HG02981 (cell line): ENCODE measurements at regions not wholly inside any gene's neighbourhood (a gene's known extent, or its start where the extent isn't known, plus 50 kb on each side); places are given as distances from the start of the nearest gene placed in this dataset.

Experiments used
- ATAC-seq: cut with Tn5 transposase; IDR thresholded peaks from one replicate; pipeline ENCODE4 v1.9.1; 2021; ENCODE audit warnings: mild to moderate bottlenecking, moderate library complexity; ENCODE audit not compliant: unreplicated experiment

DNA sequence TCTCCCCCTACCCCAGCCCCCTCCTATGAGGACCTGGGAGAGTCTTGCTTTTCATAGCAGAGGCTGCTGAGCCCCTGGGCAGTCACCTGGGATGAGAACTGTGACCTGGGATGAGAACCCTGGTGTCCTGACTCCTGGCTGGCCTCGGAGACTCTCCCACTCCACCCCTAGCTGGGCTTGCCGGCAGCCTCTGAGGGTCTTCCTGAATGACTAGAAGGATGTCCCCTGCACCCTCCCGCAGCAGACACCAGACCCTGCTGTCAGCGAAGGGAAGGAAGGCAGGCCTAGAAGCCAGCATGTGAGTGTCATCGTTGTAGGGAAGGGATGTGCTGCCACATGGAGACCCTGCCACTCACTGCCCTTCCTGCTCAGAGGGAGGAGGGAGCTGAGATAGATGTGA is 203.4 kb upstream of the ZNF536 start:
- no peak for ATAC-seq

DNA sequence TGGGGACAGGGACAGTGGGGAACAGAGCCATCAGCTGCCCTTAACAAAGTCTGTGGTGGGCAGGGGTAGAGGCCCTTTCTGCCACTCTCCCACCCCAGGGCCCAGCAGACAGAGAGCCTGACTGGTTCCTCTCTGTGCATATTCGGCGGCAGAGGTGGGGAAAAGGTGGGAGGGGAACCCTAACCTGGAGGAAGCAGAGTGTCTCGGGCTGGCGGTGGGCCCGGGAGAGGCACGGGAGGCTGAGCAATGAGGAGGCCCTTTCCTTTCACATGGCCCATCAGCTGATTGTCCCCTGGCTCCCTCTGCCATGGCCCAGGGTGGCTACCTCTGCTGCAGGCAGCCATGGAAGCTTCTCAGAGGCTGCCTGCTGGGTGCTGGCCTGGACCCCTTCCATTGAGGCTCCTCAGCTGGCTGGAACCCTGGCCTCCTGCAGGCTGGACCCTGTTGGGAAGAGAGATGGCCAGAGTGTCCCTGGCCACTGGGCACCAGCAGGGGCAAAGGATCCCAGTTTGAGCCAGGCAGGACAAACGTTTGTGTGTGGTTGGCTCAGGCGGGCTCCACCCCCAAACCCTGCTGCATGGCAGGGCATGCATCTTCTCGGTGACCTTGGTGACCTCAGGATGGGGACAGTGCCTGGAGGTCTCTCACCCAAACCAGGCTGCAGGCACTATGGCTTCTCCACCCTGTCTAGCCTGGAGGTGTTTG is 202.8 kb upstream of the ZNF536 start:
- ATAC-seq, result no peak

DNA sequence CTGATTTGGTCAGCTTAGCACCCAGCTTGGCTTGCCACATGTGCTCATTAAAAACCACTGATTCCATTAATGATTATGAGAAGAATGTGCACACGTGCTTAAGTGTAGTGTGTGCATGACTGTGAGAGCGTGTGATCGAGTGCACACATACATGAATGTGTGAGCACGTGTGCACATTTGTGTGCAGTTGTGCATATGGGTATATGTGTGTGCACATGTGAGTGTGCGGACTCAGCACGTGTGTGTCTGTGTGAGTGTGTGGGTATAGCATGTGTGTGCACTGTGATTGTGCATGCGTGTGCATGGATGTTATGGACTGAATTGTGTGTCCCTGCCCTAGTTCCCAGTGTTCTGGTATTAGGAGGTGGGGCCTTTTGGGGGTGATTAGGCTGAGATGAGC is 202.1 kb upstream of the ZNF536 start:
- ATAC-seq, result no peak

DNA sequence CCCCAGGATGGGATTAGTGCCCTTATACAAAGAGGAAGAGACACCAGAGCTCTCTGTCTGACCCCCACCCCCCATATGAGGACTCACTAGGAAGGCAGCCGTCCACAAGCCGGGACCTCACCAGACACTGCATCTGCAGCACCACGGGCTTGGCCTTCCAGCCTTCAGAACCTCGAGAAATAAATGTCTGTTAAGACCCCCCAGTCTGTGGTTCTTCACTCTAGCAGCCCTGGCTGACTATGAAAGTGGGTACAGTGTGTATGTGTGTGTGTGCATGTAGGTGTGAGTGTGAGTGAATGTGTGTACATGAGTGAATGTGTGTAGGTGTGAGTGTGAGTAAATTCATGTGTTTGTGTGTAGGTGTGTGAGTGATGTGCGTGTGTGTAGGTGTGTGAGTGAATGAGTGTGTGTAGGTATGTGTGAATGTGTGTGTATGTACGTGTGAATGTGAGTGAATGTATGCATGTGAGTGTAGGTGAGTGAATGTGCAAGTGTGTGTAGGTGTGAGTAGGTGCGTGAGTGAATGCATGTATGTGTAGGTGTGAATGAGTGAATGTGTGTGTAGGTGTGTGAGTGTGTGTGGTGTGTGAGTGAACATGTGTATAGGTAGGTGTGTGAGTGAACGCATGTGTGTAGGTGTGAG is 201.6 kb upstream of the ZNF536 start:
- ATAC-seq, result no peak

DNA sequence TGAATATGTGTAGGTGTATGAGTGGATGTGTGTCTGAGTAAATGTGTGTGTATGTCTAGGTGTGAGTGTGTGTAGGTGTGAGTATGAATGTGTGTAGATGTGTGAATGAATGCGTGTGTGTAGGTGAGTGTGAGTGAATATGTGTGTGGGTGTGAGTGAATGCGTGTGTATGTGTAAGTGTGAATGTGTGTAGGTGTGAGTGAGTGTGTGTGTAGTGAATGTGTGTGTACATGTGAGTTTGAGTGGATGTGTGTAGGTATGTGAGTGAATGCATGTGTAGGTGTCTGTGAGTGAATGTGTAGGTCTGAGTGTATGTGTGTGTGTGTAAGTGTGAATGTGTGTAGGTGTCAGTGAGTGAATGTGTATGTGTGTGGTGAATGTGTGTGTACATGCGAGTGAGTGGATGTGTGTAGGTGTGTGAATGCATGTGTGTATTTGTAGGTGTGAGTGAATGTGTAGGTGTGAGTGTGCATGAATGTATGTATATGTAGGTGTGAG is 201.0 kb upstream of the ZNF536 start:
- ATAC-seq, result no peak

DNA sequence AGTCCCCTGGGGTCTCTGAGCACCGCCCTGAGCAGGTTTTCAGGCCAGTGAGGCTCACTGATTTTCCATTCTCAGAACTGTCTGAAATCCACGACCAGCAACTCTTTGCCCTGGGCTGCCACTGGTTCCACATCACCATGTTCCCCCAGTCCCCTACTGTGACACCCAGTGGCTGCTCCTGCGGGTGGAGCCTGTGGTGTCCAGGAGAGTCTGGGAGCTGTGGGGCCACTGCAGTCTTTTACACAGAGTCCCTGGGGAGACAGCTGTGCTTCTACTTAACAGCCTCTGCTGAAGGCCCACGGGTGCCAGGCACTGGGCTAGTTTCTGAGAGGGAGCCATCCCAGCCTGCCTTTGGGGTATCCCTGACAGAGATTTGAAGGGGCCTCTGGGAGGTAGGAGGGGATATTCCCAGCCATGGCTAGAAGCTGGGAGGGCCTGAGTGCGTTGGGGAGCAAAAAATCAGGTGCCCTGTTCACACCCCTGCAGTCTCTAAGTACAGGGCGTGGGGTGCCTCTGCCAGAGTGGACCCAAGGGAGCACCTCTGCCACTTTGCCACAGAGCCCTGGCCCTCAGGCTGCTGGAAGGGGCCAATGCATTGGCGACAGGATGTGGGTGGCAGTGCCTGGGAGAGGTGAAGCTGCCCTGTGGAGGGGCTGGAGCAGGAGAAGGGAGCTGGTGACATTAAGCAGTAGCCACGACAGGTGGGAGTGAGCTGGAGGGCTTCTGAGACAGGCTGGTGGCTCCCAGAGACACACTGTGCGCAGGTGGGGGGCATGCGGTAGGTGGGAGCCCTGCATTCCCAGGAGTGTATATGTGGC is 200.2 kb upstream of the ZNF536 start:
- ATAC-seq, result no peak

DNA sequence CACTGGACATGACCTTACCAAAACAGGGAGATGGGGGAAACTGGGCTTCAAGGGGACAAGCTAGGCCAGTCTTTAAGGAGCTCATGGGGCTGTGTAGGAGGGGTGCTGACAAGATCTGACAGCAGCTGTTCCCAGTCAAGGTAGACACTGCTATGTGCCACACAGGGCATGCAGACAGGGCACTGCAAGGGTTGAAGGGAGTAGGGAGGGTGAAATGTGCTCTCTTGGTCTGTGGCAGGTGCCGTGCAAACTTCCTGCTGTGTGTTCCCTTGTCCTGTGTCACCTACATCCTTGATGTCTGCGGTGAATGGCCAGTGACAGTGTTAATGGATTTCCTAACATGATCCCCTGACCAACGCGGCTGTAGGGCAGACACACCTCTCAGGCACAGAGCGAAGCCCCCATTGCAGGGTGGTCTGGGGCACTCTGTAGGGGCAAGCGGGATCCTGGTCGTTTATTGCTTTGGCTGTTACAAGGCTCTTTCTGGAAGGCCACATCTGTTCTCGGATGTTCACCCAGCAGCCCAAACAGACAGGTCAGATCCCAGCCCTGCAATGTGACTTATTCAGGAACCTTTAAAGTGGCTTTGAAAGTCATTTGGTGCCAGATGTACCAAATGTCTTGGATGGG is 199.5 kb upstream of the ZNF536 start:
- no peak for ATAC-seq

DNA sequence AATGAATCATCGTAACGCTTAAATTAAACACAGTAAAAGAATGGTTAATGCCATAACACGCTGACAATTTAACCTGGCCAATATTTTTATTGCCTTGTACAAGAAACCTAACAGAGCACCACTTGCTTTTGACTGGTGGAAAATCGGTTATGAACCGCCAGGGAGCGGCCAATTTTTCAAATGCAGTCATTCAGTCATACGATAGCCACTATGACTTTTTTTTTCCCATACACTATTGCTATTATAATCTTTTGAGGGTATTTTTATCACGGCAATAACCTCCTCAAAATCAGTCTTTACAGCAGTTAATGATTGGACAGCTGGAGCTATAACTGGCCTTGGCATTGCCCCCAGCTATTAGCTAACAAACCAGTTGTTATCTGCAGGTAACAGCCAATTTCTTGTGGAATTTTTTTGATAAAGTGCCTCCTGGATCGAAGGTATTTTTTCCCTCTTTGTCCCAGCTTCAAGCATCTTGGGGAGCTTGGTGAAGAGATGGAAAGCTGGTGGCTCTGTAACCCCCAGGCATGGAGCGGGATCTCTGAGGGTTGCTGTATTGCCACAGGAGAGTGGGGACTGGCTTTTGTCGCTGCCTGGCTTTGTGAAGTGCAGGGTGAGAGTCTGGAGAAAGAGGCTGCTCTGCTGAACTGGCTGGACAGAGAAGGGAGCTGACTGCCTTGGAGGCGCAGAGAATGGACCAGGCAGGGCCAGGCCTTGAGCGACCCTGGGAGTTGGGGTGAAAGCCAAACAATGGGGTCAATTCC is 198.4 kb upstream of the ZNF536 start:
- no peak for ATAC-seq

DNA sequence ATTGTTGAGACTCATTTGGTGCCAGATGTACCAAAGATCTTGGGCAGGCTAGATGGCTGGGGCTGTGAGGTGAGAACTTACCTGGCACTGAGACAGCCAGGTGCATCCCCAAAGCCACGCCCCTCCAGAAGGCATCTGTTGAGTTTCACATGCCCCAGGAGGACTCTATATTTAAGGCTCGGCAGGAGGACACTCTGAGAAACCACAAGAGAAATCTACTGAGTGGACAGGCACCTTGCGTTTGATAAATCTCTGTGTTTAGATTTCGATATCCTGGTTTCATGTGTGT is 197.9 kb upstream of the ZNF536 start:
- ATAC-seq, result no peak

DNA sequence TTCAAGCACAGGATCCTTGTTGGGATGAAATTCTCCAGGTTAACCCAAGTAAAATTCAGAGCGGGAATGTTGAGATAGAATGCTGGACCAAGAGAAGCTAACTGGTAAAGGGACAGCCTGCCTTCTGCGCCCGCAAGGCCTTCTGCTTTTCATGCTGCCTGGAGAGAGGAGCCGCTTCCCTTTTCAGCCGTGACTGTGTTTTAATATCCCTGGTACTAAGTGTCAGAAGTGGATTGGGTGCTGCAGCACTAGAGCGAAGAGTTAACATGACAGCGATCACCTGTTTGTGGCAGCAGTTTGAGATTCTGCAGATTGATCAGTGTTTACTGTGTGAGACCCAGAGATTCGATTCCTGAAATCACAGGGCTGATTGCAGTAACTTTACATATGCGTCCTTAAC is 197.4 kb upstream of the ZNF536 start:
- ATAC-seq, result no peak

DNA sequence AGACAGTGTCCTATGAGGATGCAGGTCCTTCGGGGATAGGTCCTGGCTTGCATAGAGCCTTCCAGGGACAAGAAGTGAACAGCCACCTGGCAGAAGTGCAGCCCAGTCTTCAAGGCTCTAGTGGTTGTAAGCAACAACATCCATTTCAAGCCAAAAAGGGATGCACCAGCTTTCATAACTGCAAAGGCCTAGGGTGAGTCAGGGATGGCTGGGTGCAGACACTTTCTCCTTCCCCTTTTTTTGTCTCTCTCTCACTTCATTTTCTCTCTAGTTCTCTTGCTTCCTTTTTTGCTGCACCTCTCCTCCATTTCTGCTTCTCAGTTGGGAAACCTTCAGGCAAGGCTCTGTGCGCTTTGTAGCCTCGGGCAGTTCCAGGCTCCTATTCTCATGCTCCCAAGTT is 196.2 kb upstream of the ZNF536 start:
- no peak for ATAC-seq

DNA sequence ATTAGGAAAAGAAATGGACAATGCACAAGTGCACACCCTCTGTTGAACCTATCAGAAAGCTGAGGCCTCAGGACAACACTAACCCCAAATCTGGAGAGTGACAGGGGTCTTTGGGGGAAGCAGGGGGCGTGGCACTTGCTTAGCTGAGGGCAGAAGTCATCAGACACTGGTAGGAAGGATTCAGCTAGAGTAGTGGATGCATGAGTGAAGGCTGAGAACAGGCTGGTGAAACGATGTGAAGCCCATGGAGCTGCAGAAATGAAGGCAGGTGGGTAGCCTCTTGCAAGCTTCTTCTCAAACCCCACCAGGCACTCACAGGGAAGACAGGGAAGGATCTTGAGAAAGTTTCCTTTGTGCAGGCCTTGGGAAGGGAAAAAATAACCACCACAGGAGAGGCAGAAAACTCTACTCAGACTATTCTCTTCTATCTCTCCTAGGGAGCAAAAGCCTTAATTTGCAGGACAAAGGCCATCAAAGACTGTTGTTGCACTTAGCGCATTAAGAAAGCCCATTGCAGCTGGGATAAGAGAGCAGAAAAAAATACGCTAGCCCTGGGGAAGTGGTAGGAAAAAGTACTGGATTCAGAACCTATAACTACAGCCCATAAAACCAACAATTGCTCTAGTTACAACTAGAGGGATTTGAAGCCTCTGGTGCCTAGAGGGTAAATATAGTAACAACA is 193.3 kb upstream of the ZNF536 start:
- no peak for ATAC-seq

DNA sequence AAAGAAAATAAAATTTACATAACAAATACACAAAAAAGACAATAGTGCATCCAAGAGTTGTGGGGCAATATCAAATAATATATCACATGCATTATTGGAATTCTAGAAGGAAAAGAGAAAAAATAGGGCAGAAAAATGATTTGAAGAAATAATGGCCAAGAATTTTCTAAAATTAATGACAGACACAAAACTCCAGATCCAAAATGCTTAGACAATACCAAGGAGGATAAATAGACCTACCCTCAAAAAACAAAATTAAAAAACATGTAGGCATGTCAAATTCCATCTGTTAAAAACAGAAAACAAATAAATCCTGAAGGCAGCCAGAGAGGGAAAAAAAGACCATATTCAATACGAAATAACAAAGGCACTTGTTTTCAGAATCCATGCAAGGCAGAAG is 191.5 kb upstream of the ZNF536 start:
- no peak for ATAC-seq

DNA sequence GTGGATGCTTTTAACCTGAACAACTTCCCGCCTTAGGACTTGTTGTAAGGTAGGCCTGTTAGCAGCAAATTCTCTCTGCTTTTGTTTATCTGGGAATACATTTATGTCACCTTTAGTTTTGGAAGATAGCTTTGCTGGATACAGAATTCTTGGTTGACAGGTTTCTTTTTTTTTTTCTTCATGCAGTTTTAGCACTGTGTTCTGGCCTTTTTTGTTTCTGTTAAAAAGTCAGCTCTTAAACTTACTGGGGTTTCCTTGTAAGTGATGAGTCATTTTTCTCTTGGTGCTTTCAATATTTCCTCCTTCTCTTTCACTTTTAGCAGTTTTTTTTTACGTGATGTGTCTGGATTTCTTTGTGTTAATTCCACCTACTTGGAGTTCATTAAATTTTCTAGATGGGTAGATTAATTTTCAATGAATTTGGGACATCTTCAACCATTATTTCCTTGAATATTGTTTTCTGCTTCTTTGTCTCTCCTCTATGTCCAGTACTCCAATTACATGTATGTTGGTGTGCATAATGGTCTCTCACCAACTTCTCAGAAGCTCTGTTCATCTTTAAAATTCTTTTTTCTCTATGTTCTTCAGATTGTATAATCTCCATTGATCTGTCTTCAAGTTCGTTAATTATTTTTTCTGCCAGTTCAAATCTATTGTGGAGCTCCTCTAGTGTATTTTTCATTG is 188.2 kb upstream of the ZNF536 start:
- ATAC-seq, result no peak

DNA sequence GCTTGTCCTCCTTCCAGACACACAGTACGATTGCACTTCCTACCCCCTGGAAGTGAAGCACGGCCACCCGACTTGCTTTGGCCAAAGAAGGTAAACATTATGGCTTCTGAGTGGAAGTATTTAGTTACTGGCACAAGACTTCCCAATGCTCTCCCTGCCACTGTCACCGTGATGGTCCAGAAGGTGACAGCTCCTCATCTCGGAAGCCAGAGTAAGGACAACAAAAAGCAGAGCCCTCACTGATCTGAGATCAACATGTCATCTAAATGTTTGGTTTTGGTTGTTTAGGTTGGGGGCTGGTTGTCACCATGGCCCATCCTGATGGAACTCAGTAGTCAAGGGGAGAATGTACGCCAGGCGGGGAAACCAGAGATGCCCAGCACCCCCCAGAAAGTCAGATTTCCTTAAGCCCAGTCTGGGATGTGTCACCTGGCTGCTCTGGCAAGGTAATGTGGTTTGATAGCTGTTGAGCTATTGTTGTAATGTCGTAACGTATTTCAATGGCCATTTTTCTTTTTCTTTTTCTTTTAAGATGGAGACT is 170.1 kb upstream of the ZNF536 start:
- ATAC-seq, result no peak

DNA sequence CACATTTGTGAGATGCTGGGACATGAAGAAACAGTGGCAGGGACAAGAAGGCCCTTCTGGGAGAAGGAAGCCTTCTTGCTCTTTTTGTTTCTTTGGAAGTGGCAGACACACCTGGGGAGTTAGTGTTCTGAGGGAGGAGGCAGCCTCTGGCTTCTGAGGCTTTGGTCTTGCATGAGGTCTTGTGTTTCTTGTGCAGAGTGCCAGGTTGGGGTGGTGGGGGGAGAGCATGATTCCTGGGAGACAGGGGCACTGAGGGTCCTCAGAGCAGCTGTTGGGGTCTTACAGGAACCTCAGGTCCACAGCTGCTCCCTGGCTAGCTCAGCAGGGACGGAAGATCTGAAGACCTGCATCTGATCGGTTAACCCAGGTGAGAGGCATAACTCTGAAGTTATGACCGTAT is 167.5 kb upstream of the ZNF536 start:
- ATAC-seq, result no peak

DNA sequence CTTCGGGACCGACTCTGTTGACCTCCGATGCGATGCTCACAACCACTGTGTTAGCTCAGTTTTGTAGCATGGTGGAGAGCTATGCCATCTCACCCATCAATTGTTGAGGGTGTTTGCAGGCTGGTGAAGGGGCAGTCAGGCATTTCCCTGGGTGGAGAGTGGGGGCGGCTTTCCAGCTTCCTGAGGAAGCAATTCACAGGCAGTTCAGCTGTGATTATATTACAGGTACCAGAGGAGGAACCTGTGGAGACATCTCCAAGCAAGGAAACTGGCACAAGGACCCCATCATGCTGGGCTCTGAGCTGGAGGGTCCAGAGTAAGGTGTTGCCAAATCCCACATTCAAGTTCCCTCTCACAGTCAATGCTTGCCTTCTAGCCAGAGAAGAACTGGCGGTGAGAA is 166.0 kb upstream of the ZNF536 start:
- ATAC-seq, result no peak

DNA sequence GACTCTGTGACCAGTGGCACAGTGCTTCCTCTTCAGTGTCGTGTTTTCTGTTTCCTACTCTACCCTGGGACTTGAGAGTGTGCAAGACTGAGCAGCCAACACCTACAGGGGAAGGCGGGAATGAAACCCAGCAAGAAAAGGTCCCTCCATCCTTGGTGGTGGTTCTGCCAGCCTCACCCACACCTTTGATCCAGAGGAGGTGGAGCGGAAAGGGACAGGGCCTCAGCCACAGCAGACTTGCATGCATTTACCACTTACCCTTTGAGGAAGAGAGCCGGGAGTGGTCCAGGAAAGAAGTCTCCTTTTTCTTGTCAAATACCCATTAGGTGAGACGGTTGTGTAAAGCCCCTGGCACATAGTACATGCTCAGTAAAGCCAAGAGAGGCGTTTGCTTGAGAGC is 164.8 kb upstream of the ZNF536 start:
- no peak for ATAC-seq

DNA sequence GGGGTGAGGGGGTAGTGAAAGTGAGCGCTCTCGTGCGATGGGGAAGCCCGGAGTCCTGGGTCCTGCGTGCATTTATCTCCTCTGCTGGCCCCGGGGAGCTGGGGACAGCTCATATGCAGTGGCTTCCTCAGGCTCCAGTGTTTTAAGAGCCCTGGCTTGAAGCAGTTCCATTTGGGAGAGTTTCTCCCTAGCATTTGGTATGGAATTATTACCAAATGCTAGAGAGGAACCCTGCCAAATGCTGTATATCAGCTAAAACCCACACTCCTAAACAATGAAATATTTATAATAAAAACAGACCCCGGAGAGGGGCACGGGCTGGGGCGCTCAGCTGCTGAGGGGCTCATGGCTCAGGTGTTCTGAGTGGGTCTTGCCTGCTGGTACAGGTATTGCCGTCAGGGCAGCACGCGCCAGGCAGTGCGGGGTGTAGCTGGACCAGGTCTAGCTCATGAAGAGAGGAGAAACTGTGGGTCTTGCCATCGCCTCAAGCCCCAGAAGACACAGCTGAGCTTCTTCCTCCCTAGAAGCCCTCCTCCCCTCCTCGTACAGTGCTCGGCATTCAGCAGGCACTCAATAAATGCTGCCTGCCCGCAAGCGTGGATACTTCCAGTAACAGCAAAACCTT is 163.6 kb upstream of the ZNF536 start:
- ATAC-seq, result no peak
